CD4-positive, alpha-beta T cell treated with Interleukin-15 for 4 hours (primary cell): ENCODE measurements at regions not wholly inside any gene's neighbourhood (a gene's known extent, or its start where the extent isn't known, plus 50 kb on each side); places are given as distances from the start of the nearest gene placed in this dataset.
A peak's percentile ranks its signal among the peaks of the same experiment; 100 is the strongest.
"Not testable (repeated sequence)": the region's sequence is repeated elsewhere in the genome, so short reads cannot be mapped to it uniquely, and the experiment has no call there.

ENCODE experiments used
- DNase-seq: peaks from one replicate; pipeline ENCODE4 v3.0.0-alpha.2; 2020; ENCODE audit warnings: low spot score

DNA sequence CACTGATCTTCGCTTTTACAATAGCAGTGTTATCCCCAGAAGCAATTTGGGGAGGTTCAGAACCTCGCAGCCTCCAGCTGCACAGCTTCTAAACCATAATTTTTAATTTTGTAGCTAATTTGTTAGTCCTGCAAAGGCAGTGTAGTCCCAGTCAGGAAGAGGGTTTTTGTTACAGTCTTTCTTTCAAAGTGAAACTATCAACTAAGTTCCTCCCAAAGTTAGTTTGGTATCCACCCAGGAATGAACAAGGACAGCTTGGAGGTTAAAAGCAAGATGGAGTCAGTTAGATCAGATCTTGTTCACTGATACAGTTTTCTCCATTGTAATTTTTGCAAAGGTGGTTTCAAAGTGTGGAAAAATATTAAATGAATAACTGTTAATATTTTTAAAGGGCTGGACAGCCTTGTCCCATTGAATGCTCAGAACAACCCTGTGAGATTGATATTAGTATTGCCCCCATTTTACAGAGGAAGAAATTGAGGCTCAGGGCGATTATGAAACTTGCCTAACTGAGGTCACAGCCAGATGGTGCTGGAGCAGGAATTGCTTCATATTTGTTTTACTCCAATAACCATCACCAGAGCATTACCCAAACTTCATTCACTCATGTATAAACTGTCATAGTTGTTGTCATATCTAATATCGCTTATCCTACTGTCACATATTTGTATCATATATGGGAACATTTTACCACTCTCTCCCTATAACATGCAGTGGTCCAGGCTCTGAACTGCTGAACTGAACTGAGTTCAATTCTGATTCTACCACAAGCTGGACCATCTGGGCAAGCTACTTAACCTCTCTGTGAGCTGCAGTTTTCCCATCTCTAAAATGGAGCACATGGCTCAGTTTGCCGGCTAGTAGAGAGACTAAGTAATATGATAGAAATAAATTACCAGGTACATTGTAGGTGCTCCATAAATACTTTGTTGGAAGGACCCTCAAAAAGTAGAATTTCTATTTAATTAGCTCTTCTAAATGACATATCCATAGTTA, 213.8 kb downstream of the BCAS1 start:
- DNase-seq, result no peak

DNA sequence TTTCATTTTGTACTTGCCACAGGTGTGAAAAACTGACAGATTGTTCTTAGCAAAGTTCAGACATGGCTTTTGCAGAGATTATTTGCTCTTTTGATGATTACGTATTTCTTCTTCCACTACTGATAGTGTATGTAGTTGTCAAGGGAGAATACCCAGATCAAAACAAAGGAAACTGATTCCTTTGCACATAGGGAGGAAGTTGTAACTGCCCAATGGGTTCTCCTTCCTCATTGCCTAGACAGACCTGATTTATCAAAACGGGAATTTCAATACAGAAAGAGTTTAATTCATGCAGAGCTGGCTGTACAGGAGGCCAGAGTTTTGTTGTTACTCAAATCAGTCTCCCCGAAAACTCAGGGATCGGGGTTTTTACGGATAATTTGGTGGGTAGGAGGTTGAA, 214.7 kb downstream of the BCAS1 start:
- DNase-seq, result no peak

GRCh38 chr20:53854609-53854926, 215.8 kb downstream of the BCAS1 start:
- not testable (repeated sequence) for DNase-seq

GRCh38 chr20:53853111-53853713, 217.2 kb downstream of the BCAS1 start:
- DNase-seq, result no peak

DNA sequence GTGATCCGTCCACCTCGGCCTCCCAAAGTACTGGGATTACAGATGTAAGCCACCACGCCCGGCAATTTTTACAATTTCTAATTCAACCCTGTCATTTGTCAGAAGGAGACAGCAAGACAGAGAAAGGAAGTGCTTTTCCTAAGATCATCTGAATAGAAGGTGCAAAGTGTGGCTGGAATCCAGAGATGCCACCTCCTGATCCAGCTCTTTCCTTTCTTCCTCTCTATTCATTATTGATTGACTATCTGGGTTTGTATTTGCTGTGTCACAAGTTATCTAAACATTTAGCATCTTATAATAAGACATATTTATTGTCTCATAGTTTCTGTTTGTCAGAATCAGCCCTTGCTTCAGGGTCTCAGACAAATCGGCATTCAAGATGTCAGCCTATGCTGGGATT, 217.7 kb downstream of the BCAS1 start:
- DNase-seq, result no peak

DNA sequence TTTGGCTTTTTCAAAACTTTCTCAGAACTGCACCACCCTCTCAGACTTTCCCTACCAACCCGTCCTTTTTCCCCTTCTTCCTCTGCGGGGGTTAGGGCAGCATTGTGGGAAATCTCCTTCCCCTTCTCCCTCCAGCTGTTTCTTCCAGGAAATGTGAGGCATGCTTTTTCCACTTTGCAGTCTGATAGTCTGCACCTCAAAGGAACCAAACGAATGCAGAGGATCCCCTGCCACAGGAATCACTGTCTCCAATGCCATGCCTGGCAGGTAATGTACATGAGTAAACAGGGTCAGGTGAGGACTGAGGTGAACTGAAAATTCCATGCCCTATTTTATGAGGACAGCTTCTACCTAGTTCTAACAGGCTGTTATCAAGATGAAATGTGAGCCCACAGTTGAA, 218.4 kb downstream of the BCAS1 start:
- no peak for DNase-seq

- DNase-seq, result no peak
Observed at GRCh38 chr20:53850319-53850718, 220.1 kb downstream of the BCAS1 start.

DNA sequence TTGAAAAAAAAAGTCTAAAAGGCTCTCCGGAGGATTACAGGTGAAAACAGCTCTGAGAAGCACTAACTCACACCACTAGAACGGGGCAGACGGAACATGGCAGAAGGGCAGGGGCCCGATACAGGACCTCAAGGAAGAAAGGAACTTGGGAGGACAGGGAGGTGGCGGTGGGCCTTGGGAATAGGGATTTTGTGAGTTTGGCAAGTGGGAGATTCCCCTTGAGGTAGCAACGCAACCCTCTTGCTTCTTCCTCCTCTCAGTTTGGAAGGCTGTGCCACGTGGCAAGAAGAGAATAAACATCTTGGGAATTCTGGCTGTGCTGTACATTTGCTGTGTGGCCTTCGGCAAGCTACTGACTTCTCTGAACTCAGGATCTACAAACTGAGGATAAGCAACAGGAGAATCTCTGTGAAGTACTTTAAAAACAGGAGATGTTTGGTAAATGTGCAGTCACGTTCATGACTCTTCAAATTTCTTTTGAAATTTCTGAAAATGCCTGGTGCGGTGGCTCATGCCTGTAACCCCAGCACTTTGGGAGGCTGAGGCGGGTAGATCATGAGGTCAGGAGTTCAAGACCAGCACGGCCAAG, 220.8 kb downstream of the BCAS1 start:
- no peak for DNase-seq

- no peak for DNase-seq
Observed at GRCh38 chr20:53848304-53848703, 222.1 kb downstream of the BCAS1 start.

- no peak for DNase-seq
Observed at GRCh38 chr20:53847837-53848170, 222.6 kb downstream of the BCAS1 start.

- peak; percentile 43 for DNase-seq
Observed at GRCh38 chr20:53847139-53847836, 223.1 kb downstream of the BCAS1 start.

DNA sequence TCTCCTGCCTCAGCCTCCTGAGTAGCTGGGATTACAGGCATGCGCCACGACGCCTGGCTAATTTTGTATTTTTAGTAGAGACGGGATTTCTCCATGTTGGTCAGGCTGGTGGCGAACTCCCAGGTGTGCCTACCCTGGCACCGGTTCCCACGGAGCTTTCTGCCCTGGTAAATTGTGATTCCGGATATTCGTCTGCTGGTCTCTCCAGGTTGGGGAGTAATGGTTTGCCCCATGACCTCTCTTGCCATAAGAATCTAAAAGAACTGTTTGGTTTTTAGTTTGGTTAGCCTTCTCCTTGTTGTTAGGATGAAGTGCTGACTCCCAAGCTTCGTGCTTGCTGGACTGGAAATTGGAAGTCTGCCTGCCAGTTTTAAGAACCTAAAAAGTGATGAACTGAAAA, 223.8 kb downstream of the BCAS1 start:
- DNase-seq, result no peak

DNA sequence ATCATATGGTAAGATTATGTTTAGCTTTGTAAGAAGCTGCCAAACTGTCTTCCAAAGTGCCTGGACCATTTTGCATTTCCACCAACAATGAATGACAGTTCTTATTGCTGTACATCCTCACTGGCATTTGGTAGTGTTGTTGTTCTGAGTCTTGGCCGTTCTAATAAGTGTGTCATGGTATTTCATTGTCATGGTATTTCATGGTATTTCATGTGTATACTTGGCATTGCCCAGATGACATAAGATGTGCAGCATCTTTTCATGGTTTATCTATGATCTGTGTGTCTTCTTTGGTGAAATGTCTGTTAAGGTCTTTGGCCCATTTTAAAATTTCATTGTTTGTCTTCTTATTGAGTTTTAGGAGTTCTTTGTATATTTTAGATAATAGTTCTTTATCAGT, 224.4 kb downstream of the BCAS1 start:
- no peak for DNase-seq

GRCh38 chr20:53844259-53844658, 226.1 kb downstream of the BCAS1 start:
- DNase-seq, result no peak

DNA sequence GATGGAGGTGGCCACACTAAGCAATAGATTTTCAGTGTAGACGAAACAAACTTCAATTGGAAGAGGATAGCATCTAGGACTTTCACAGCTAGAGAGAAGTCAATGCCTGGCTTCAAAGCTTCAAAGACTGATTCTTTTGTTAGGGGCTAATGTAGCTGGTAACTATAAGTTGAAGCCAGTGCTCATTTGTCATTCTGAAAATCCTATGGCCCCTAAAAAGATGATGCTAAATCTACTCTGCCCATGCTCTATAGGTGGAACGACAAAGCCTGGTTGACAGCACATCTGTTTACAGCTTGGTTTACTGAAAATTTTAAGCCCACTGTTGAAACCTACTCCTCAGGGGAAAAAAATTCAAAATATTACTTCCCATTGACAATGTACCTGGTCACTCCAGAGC, 226.7 kb downstream of the BCAS1 start:
- no peak for DNase-seq

DNA sequence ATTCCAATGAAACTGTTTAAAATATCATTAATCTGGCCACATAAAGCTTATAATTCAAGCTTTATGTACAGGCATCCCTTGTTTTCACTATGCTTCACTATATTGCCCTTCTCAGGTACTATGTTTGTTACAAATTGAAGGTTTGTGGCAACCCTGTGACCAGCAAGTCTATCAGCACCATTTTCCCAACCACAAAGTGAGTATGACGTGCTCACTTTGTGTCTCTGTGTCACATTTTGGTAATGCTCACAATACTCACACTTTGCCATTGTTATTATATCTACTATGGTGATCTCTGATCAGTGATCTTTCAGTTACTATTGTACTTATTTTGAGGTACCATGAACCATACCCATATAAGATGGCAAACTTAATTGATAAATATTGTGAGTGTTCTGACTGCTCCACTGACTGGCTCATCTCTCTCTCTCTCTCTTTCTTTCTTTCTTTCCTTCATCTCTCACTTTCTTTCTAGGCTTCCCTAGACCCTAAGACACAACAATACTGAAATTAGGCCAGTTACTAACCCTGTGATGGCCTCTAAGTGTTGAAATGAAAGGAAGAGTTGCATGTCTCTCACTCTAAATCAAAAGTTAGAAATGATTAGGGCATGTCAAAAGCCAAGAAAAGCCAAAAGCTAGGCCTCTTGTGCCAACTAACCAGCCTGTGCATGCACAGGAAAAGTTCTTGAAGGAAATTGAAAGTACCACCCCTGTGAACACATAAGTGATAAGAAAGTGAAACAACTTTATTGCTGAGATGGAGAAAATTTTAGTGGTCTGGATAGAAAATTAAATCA, 227.9 kb downstream of the BCAS1 start:
- DNase-seq, result peak; percentile 66

DNA sequence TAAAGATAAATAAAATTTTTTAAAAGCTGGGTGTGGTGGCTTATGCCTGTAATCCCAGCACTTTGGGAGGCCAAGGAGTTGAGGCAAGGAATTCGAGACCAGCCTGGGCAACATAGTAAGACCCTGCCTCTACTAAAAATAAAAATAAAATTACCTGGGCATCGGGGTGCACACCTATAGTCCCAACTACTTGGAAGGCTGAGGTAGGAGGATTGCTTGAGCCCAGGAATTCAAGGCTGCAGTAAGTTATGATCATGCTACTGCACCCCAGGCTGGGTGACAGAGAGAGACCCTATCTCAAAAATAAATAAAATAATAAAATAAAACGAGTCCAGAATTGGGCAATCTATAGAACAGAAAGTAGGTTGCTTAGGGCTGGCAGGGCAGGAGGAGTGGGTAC, 228.7 kb downstream of the BCAS1 start:
- DNase-seq, result no peak

DNA sequence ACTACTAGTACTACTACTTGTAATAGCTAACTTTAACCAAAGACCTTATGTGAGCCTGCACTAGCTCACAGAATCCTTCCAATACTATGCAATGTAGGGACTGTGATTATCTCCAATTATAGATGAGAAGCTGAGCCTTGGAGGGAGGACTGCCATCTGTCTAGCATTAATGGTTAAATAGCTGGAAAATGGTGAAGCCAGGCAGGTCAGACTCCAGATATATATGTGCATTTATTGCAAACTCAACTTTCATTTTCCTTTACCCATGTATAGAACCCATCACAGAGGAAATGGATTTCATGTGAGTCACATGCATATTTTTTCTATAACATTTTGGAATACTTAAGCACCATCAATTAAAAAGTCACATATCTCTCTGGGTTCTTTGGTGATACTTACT, 229.9 kb downstream of the BCAS1 start:
- DNase-seq, result no peak

DNA sequence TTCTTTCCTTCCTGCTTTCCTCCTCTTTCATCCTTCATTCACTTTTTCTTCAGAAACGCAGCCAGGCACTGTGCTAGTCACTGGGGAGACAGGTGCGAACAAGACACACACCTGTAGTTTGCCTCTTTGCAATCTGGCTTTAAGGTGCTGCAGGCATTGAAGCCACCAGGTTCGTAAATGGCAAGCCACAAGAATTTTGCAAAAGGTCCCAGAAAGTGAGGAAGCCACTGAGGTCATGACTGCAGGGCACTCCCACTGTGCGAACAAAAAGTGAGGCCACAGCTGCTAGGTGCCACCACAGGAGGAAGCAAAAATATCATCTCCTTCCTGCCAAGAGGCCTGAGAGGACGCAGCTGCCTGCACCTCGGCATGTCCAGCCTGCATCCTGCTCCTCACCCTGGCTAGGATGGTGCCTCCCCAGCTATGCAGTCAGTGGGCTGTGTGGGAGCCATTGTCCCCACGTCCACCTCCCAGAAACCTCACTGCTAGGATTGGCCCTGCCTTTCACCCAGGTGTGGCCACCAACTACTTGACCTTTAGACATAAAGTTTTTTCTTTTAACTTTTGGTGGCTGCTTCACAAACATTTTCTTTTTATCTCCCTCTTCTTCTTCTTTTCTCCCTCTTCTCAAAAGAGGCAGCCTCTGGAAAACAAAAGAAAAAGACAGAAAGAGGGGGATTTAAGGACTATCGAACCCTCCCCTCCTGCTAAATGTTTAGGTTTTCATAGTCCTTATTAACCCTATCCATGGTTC, 230.8 kb downstream of the BCAS1 start:
- peak; percentile 75 for DNase-seq

GRCh38 chr20:53838311-53838868, 232.0 kb downstream of the BCAS1 start:
- DNase-seq, result no peak
